Inflammatory macrophage treated with lipopolysaccharide for 1 hour (primary cell): ENCODE measurements at regions not wholly inside any gene's neighbourhood (a gene's known extent, or its start where the extent isn't known, plus 50 kb on each side); places are given as distances from the start of the nearest gene placed in this dataset.
"Not testable (repeated sequence)": the region's sequence is repeated elsewhere in the genome, so short reads cannot be mapped to it uniquely, and the experiment has no call there.

Source experiments
- DNase-seq, 2 donors: peaks; one replicate each; pipeline ENCODE4 v3.0.0-alpha.2; 2020 to 2022

DNA sequence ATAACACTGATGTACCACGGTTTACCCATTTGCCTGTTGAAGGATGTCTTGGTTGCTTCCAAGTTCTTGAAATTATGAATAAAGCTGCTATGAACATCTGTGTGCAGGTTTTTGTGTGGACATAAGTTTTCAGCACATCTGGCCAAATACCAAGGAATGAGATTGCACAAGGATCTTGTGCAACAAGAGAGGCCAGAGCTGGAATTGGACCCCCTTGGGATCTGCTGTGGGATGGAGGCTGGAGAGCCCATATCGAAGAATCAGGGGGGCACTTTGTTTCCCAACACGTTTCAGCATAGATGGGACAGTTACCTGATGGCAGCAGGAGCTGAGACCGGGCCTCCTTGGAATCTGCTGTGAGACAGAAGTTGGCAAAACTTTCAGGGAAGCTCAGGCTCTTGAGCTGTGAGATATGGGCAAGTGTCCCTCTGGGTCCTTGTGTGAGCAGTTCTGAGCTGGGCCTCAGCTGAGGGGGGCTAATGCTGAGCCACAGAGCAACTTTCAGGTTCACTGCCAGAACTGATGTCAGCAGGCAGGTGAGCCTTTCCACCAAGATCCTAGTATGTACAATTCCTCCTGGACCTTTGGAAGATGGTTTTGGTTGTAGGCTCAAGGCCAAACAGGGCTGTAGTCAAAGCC lies 115.2 kb upstream of the RAB18 start:
- DNase-seq, result no peak

DNA sequence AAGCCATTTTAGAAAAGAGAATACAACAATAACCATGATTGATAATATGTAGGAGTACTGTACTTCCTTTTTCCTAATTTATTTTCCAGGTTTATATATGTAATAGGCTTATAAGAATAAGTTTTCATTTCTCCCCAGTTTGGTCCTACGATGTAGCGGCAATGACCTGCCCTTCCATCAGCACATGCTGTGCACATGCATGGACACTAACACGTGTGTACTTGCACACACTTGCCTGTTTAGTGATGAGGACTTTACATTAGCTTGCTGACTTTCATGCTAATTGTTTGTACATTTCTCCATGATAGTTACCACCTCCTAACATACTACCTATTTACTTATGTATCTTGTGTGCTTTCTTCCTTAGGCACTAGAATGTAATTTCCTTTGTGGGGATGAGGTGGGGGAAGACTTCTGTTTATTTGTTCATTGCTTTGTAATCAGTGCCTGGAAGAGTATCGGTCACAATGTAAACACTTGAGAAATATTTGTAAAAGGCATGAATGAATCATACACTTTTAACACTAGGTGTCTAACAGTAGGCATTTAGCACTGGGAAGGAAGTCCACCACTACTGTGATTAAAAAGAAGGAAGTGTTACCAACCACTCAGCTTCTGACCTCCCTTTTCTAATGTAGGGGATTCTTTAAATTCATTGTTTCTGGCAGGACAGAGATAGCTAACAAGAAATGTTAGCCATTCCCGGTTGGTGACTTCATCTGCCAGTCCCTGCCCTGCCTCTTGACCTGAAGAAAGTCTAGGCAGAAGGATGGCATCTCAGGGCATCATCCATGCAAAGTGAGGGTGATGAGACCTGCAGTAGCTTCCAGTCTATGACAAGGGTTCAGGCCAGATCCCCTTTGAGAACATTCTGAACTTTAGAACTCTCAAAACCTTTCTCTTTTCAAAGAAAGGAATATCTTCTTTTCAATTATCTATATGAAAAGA lies 120.2 kb upstream of the RAB18 start:
- DNase-seq, result peak; percentile 15 to 16

DNA sequence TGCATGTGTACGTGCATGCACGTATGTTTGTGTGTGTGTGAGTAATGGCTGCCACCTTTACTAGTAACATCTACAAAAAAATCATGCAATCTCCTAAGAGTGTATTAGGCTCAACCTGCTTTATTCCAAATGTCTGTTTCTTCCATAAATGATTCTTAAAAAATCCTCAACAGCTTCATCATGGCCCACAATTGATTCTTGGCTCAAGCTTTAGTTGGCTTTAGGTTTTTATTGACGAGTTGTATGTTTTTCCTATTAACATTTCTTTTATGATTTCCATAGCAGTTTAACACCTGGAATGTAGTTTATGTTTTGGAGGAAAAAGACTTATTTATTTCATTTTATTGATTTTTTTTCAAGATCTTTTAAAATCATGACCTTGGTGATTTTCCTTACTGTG lies 121.9 kb upstream of the RAB18 start:
- no peak for DNase-seq

DNA sequence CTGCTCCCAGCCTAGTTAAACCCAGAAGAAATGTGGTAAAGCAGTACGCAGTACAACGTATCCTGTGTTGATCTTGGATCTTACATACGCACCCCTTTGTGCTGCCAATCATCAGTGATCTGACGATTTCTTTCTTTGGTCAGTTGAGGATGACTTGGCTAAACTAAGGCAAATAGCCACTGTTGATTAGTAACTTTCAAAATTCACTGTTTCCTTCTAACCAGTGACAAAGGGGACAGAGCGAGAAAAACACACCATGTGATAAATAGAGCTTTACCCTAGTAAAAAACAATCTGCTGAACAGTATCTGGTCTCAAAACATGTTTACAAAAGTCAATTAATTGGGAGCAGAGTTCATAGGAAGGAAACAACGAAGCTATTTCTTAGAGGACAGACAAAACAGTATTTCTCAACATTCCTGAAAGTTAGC lies 123.2 kb upstream of the RAB18 start:
- DNase-seq, result no peak

DNA sequence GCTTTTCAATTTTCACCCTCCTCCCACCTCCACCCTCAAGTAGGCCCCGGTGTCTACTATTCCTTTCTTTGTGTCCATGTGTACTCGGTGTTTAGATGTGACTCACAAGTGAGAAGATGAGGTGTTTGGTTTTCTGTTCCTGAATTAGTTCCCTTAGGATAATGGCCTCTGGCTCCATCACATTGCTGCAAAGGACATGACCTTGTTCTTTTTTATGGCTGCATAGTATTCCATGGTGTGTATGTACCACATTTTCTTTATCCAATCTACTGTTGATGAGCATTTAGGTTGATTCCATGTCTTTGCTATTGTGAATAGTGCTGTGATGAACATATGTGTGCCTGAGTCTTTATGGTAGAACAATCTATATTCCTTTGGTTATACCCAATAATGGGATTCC lies 125.1 kb upstream of the RAB18 start:
- not testable (repeated sequence) for DNase-seq

DNA sequence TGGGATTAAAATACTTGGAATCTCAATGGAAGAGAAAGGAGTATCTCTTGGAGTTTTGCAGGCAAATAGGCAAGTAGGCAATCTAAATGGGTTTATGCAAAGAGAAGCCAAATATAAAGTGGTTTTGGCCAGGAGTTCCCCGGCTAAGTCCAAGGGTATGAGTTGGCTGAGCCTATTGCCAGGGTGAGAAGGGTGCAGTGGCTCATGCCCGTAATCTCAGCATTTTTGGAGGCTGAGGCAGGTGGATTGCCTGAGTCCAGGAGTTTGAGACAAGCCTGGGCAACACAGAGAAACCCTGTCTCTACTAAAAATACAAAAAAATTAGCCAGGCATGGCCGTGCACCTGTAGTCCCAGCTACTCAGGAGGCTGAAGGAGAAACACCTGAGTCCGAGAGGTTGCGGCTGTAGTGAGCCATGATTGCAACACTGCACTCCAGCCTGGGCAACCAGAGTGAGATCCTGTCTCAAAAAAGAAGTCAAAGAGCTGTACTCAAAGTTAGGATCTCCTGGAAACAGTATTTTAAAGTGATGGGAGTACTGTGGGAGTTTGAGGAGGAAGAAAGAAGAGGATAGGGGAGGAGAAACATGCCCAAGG lies 130.4 kb upstream of the RAB18 start:
- no peak for DNase-seq

DNA sequence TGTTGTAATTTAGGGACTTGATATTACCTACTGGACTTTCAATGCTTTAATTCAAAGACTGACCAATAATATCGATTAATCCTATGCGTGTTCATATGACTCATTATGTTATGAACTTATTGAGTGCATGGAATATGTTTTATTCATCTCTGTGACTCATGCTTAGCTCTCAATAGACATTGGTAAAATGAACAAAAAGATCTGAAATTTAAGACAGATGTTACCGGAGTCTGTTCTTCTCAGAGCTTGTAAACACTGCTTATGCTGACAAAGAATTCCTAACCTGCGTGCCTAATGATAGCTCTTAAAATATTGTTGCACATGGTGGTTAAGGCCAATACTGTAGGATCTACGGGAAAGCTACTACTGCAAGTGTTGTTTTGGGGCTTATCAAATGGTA lies 131.5 kb upstream of the ACBD5 start:
- no peak for DNase-seq

DNA sequence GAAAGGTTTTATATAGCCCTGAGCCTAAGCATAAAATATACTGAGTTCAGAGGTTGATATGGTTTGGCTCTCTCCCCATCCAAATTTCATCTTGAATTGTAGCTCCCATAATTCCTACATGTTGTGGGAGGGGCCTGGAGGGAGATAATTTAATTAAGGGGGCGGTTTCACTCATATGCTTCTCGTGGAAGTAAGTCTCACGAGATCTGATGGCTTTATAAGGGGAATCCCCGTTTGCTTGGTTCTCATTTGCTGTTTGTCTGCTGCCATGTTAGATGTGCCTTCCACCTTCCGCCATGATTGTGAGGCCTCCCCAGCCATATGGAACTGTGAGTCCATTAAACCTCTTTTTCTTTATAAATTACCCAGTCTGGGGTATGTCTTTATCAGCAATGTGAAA lies 130.8 kb upstream of the ACBD5 start:
- DNase-seq, result not testable (repeated sequence)

DNA sequence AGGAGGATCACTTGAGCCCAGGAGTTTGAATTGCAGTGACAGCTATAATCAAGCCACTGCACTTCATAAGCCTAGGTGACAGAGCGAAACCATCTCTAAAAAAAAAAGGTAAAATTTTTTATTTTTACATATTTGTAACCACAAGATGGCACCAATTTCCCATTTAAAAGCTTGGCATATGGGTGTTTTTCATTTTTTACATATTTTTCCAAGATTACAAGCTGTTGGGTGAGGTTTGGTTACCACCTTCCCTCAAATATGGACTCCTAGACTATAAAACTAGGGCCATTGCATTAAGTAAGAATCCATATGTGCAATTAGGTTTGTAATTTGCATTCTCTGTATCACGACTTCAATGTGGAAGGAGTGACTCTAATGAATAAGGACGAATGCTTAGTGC lies 129.3 kb upstream of the ACBD5 start:
- DNase-seq, result no peak

DNA sequence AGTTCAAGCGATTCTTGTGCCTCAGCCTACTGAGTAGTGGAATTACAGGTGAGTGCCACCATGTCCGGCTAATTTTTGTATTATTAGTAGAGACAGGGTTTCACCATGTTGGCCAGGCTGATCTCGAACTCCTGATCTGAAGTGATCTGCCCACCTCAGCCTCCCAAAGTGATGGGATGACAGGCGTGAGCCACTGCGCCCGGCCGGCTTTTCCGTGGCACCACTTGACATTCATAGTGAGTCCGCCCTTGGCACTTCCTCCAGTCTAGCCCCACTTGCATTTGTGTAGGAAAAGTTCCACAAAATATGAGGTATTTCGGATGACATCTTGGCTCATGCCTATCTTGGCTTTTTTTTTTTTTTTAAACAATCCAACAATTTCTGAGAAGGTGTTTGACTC lies 128.1 kb upstream of the ACBD5 start:
- no peak for DNase-seq

DNA sequence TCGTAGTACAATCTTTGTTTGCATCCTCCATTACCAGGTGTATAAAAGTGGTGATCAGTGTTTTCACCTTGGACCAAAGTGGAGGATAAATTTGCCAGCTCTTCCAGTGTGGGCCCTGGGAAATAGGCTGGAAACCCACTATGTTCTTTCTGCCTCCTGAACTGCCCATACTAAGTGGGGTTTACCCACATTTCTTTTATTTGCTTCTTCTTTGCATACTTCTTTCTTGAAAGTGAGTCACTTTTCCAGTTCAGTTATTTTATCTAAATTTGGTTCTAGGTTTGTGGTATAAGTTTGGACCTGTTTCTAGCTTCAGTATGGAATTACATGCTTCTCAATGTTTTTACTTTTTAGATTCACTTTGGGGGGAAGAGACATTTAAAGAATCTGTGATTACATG lies 126.2 kb upstream of the ACBD5 start:
- no peak for DNase-seq

DNA sequence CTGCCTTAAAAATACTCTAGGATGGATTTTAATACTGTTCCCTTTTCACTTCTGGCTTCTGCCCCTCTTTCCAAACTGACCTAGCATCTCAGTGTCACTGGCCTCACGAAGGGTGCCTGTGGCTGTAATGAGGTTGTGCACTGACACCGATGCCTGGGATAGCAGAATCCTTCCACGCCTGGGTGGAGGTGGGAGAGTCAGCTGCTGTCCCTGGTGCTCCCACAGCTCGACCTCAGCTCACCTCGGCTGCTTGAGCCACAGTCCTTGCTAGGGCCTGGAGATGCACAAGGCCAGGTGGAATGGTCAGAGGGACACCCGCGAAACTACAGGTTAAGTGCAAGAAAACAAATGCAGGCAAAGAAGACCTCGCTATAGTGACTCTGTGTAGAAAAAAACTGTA lies 123.4 kb upstream of the ACBD5 start:
- DNase-seq, result no peak

DNA sequence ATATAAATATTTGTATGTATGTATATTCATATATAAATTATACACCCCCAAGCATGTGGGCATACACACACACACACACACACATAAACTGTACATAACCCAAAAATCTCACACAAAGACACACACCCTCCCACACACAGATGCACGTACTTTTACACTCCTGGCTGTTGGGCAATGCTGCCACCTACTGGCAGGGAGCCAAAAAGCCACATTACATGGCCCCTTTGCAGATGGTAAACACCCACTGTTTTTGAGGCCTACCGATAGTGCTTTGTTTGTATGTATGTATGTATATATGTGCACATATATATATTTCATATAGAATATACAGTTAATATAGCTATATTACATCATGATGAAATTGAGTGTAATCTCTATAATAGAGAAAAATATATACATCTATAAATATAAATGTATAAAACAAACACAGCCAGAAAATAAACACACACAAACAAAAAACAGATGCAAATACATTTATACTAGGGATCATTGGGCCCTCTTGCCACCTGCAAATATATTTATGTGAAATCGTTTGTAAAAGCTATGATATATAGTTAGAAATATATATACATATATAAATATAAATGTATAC lies 120.1 kb upstream of the ACBD5 start:
- peak; percentile 69 to 93 for DNase-seq

DNA sequence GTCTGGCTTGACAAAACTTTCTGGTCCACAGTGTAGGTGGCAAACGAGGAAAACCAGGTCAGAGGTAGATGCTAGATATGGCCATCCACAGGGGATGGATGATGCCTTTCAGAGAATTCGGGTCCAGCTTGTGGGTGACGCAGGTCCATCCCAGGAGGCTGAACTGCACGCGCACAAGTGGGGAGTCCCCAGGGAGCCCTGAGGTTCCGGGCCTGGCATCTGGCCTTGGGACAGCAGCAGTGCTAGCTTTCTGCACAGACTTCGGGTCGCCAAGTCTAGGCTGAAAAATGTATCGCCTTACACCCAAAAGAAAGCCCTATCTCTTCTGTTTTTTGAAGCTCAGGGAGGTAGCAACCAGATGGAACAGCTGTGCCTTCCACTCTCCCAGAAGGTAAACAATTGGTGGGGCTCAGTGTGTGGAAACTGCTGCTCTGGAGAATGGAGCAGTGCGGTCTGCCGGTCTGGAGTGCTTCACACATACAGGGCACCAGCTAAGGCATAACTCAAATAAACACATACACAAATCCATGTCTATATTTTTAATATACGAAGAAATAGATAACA lies 119.3 kb upstream of the ACBD5 start:
- no peak for DNase-seq

DNA sequence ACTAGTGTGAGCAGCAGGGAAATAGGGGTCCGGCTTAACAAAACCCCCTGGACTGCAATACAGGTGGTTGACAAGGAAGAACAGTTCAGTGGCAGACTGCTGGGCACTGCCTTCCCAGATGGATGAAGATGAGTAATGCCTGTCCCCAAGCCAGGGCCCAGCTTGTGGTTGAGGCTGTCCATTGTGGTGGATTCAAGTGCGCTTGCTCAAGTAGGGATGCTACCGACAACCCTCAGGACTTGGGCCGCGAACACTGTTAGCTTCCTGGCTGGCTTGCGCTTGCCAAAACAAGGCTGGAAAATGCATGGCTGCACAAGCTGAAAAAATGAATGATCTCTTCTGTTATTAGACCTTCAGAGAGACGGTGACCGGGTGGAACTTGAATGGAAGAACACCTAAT lies 116.1 kb upstream of the ACBD5 start:
- no peak for DNase-seq

DNA sequence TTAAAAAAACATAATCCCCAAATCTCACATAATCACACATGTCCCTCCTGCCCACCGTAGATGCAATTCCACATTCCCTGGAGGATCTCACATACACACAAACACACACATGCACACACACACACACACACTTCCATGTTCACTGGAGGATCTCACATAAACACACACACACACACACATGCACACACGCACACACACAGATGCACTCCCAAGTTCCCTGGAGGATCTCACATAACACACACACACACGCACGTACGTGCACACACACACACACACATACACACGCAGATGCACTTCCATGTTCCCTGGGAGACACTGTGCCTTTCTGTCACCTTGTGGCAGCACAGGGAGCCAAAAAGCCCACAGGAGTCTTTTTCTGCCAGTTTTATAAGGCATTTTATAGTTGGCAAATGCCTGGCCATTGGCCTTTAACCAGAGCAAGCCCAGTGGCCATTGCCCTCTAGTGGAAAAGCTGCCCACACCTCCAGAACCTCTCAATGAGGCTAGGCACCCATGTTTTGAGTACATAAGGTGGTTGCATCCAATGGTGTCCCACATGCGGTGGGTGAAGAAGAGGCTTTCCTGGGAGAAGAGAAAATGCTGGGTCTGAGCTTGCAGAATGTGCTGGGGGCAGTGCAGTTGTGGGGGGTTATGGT lies 115.4 kb upstream of the ACBD5 start:
- DNase-seq, result no peak

DNA sequence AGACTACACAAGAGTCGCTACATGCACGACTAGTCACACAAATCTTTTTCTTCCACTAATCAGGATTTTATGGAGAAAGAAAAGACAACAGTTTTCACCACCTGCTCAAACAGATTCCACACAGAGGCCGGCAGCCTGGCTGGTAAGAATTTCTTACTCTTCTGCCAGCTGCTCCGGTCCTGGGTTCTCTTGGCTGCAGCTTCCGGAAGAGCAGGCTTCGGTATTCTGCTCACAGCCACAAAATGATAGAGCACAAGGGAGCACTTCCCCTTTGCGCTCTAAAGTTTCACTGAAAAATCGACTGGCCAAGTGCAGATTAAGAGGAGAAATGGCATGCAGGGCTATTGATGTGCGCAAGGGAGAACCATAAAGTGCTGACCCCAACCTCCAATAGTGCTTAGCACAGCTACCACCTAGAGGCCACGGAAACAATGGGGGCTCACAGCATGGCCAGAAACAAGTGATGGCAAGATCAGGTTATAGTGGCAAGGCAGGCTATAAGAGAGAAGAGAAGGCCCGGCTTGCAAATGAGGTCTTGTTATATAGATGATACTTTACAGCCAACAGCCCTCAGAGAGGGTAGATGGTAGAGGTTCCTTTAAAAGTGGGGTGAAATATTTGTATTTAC lies 114.2 kb upstream of the ACBD5 start:
- DNase-seq, result peak; percentile 15 to 26

DNA sequence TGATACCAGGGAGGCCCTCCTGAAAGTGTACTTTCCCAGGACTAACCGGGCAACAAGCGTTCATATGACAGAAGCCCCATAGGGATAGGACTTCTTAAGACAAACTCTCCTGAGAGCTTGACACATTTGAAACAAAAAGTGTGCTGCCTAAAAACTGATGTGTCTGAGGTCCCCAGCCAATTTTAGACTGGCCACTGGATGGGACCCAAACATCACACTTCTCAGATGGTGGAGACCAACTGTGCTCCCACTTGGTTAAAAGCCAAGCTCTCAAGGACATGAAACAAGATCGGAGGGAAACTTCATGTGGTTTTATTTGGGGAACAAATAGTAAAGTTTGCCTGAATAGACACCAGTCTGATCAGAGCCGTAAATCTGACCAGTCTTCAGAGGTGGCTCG lies 113.5 kb upstream of the ACBD5 start:
- not testable (repeated sequence) for DNase-seq

DNA sequence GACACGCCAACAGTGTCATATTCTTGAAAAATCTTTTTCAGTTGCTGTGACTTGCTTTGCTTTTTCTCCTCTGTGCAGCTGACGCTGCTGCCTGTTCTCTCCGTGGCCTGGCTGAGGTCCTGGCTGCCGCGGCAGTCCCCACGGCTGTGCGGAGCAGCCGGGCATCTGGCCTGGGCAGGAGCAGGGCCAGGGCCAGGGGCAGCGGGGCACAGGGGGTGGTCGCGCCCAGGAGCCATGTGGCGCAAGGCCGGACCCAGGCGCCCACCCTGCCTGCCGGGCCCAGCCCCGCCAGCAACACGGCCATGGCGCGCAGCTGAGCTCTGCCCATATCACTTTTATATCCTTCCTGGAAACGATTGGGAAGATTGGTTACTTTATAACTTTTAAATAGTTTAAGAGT lies 109.4 kb upstream of the ACBD5 start:
- no peak for DNase-seq

DNA sequence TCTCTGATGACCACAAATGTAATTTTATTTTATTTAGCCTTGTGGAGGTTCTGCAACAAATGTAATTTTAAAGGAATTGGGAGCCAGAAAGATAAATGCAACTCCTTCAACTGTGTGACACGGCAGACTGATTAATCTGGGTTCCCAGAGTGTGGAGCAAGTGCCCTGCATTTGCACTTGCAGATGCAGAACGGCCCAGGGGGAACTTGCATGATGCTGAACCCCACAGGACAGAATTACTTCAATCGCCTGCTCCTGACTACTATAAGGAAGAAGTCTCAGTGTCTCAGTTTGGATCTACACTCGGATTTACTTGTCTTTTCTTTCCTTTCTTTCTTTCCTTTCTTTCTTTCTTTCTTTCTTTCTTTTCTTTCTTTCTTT lies 107.2 kb upstream of the ACBD5 start:
- DNase-seq, result peak; percentile 5 to 21

DNA sequence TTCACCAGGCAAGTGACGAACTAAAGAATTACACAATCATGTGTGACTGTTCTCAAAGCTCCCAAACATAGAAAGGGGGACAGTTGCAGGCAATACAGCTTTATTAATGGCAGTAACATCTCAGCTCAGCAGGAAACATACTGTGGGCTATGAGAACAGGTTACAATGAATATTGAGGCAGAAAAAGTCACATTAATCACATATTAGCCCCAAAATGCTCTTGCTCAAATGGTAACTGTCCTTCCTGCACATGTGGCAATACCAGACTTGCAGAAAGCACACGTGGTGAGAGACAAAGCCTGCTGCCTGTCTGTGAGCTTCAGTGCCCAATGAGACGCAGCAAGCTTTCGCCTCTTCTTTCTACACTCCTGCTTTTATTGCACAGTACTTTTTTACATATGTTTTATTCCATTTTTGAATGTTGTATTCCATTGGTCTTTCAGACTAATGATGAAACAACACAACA lies 104.9 kb upstream of the ACBD5 start:
- peak; percentile 29 to 42 for DNase-seq
